Cardiac muscle cell (in vitro differentiated cells and primary cell): ENCODE measurements at regions not wholly inside any gene's neighbourhood (a gene's known extent, or its start where the extent isn't known, plus 50 kb on each side); places are given as distances from the start of the nearest gene placed in this dataset.

ENCODE experiments used
- DNase-seq, 2 donors: peaks; one replicate each; pipeline versions ENCODE4 v3.0.0 to v3.0.0-alpha.2; 2010 to 2017; ENCODE audit warnings: low read depth in 1 of 2, low spot score in 1 of 2
- H3K27ac ChIP-seq: fragments of 200-600 bp; sonication (generic); 2 replicates; pipeline ENCODE4 v1.5.1; 2016
- H3K27me3 ChIP-seq: fragments of 200-600 bp; sonication (generic); 2 replicates; pipeline ENCODE4 v1.6.0; 2016; ENCODE audit warnings: control low read depth
- H3K36me3 ChIP-seq: fragments of 200-600 bp; sonication (generic); 2 replicates; pipeline ENCODE4 v1.5.1; 2016; ENCODE audit warnings: control low read depth
- H3K4me1 ChIP-seq: fragments of 200-600 bp; sonication (generic); 2 replicates; pipeline ENCODE4 v1.8.1; 2017; ENCODE audit warnings: low read depth, mild to moderate bottlenecking, mixed run types
- H3K4me3 ChIP-seq: fragments of 200-600 bp; sonication (generic); 2 replicates; pipeline ENCODE4 v1.5.1; 2016; ENCODE audit warnings: mild to moderate bottlenecking
- H3K9me3 ChIP-seq: fragments of 200-600 bp; sonication (generic); 2 replicates; pipeline ENCODE4 v1.5.1; 2017; ENCODE audit warnings: low read depth, mild to moderate bottlenecking, control low read depth
- TF ChIP-seq, protein P1 (sequence below): IDR thresholded peaks from 2 replicates; pipeline ENCODE4 v1.5.1; 2012; ENCODE audit warnings: low read depth, mild to moderate bottlenecking, low read length

DNA sequence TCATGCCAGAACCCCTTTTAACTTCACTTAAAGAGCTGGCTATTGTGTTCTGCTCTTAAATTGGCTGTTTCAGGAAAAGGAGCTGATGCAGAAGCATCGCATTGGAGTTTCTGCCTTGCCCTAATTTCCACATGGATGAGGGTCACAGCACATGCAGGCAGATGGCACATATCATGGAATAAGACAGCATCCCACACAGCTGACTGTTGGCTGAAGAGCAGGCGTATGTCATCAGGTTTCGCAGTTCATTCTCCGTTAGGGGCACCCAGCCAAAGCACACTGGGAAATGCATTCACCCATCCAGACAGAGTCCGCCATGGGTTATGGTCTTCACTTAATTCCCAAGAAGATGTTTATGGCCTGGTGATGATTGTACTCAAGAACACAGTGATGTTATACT lies 572.5 kb downstream of the LIG4 start:
- TF ChIP-seq, protein P1, sequence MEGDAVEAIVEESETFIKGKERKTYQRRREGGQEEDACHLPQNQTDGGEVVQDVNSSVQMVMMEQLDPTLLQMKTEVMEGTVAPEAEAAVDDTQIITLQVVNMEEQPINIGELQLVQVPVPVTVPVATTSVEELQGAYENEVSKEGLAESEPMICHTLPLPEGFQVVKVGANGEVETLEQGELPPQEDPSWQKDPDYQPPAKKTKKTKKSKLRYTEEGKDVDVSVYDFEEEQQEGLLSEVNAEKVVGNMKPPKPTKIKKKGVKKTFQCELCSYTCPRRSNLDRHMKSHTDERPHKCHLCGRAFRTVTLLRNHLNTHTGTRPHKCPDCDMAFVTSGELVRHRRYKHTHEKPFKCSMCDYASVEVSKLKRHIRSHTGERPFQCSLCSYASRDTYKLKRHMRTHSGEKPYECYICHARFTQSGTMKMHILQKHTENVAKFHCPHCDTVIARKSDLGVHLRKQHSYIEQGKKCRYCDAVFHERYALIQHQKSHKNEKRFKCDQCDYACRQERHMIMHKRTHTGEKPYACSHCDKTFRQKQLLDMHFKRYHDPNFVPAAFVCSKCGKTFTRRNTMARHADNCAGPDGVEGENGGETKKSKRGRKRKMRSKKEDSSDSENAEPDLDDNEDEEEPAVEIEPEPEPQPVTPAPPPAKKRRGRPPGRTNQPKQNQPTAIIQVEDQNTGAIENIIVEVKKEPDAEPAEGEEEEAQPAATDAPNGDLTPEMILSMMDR, result no peak
- Histone ChIP-seq H3K27ac (no peak overlapping the region), H3K4me3 (no peak overlapping the region), H3K27me3 (no peaks in the 10 kb centered on the region), H3K4me1 (no peaks in the 10 kb centered on the region), H3K9me3 (no peaks in the 10 kb centered on the region), H3K36me3 (no peaks in the 10 kb centered on the region)
- DNase-seq, result peak in 1 of 2 donors; percentile 34

DNA sequence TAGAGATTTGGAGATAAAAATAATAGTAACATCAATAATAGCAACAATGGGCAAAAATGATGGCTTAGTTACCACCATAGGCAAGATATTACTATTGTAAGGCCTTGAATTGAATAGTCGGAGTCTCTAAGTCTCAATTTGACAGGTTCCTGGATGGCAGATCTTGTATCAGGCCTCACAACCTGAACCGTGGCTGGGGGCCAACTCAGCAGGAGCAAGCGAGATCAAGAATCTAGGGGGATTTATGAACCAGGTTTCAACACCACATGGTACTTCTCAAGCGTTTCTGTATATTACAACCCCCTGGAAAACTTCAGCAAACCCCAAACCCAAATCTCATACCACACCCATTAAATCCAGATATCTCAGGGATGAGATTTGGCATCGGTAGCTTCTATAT lies 573.8 kb downstream of the LIG4 start:
- TF ChIP-seq, protein P1, result no peak
- no peaks in the 10 kb centered on the region for H3K27me3 ChIP-seq
- no peak for DNase-seq
- no peak overlapping the region for H3K4me3 ChIP-seq
- no peaks in the 10 kb centered on the region for H3K9me3 ChIP-seq
- no peaks in the 10 kb centered on the region for H3K36me3 ChIP-seq
- H3K4me1 ChIP-seq, result no peaks in the 10 kb centered on the region
- no peak overlapping the region for H3K27ac ChIP-seq

DNA sequence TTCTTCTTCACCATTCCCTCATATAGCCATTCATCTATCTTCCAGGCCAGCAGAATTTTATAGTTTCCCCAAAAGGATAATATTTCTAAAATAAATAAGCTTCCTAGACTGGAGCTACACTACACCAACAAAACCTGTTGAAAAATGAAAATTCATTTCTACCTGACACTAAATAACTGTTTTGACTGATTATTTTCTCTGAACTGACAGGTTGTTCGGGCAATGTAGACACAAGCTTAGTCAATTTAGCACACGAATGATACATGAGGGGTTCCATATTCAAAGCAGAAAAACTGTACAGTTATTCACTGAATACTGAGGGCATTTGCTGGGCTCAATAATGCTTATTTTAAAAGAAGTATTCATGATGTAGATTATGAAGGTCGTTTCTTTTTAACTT lies 589.7 kb downstream of the LIG4 start:
- Histone ChIP-seq H3K27me3 (no peaks in the 10 kb centered on the region), H3K36me3 (no peaks in the 10 kb centered on the region), H3K9me3 (no peaks in the 10 kb centered on the region), H3K27ac (no peak overlapping the region), H3K4me3 (no peak overlapping the region), H3K4me1 (no peaks in the 10 kb centered on the region)
- TF ChIP-seq, protein P1, result no peak
- DNase-seq, result no peak

DNA sequence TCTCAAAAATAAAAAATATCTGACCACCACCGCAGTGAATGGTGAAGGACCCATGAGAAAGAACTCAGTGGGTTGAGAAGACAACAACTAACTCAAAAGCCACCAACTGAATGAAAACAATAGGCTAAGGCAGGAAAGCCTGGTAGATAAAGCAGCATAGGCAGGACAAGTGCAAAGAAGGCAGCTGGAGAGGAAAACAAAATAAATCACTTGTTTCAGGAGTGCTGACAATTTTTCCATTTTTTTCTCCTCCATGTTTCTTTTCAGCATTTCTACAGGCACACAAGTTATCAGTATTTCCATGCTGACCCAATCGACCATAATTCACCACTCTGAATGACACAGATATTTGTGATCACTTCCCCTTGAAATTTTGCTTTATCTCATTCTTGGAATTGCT lies 597.8 kb downstream of the LIG4 start:
- no peaks in the 10 kb centered on the region for H3K4me1 ChIP-seq
- no peak overlapping the region for H3K27ac ChIP-seq
- no peaks in the 10 kb centered on the region for H3K9me3 ChIP-seq
- no peak overlapping the region for H3K4me3 ChIP-seq
- no peaks in the 10 kb centered on the region for H3K27me3 ChIP-seq
- H3K36me3 ChIP-seq, result no peaks in the 10 kb centered on the region
- TF ChIP-seq, protein P1, result no peak
- DNase-seq, result no peak

DNA sequence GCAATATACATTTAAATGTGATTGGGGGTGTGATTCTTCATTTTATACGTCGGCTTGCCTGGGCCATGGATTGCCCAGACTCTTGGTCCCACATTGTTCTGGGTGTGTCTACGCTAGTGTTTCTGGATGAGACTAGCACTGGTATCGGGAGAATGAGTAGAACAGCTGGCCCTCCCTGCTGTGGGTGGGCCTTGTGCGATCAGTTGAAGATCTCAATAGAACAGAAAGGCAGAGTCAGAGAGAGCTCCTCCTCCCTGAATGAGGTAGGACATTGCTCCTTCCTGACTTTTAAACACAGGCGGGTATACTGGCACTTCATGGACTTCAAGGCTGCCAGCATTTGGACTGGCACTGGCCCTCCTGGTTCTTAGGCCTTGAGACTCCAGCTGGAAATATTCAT lies 603.0 kb downstream of the LIG4 start:
- DNase-seq, result no peak
- no peaks in the 10 kb centered on the region for H3K36me3 ChIP-seq
- no peaks in the 10 kb centered on the region for H3K9me3 ChIP-seq
- no peak overlapping the region for H3K4me3 ChIP-seq
- TF ChIP-seq, protein P1, result no peak
- H3K27me3 ChIP-seq, result no peaks in the 10 kb centered on the region
- H3K27ac ChIP-seq, result no peak overlapping the region
- H3K4me1 ChIP-seq, result no peaks in the 10 kb centered on the region

DNA sequence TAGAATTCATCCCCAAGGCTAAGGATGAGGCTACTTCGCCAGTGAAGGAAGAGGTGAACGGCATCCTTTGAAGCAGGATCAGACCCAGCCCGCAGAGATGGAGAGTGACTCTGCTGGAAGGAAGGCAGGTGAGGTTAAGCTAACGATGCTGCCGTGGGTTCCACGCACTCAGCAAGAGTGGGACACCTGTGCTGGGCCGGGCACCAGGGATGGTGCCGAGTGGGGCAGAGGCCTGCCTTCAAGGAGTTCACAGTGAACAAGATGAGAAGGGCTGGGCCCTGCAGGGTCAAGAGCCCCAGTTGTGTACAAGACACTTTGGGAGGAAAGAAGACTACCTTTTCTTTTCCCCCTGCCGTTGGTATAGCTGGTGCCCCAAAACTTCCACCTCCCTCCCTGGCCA lies 606.6 kb downstream of the LIG4 start:
- Histone ChIP-seq H3K4me3 (no peak overlapping the region), H3K27me3 (no peaks in the 10 kb centered on the region), H3K4me1 (no peaks in the 10 kb centered on the region), H3K36me3 (no peaks in the 10 kb centered on the region), H3K9me3 (no peaks in the 10 kb centered on the region), H3K27ac (no peak overlapping the region)
- DNase-seq, result no peak
- TF ChIP-seq, protein P1, result no peak
